Tibial artery (tissue), 4 donors: ENCODE measurements at regions not wholly inside any gene's neighbourhood (a gene's known extent, or its start where the extent isn't known, plus 50 kb on each side); places are given as distances from the start of the nearest gene placed in this dataset.

Source experiments
- DNase-seq, 2 donors: peaks; one replicate each; pipeline ENCODE4 v3.0.0-alpha.2; 2019
- H3K27ac ChIP-seq, 2 donors: fragments of 200-600 bp; sonication (generic) in 1 of 2; 1 replicate in 1 of 2; 2 replicates in 1 of 2; pipeline ENCODE4 v1.5.1; 2018 to 2019; ENCODE audit warnings: mild to moderate bottlenecking in 1 of 2
- H3K27me3 ChIP-seq, 2 donors: fragments of 200-600 bp; sonication (generic) in 1 of 2; one replicate each; pipeline versions ENCODE4 v1.5.1 to v1.6.0; 2016 to 2019
- H3K36me3 ChIP-seq, 3 donors: fragments of 200-600 bp; sonication (generic) in 2 of 3; one replicate each; pipeline ENCODE4 v1.5.1; 2016 to 2019; ENCODE audit warnings: mild to moderate bottlenecking in 2 of 3
- H3K4me1 ChIP-seq, 4 donors: fragments of 200-600 bp; sonication (generic) in 2 of 4; 1 replicate in 3 of 4; 2 replicates in 1 of 4; pipeline ENCODE4 v1.5.1; 2016 to 2019
- H3K4me3 ChIP-seq, 2 donors: fragments of 200-600 bp; sonication (generic) in 1 of 2; 1 replicate in 1 of 2; 2 replicates in 1 of 2; pipeline ENCODE4 v1.5.1; 2018 to 2019; ENCODE audit warnings: mild to moderate bottlenecking in 2 of 2
- H3K9me3 ChIP-seq, 3 donors: fragments of 200-600 bp; sonication (generic) in 1 of 3; one replicate each; pipeline ENCODE4 v1.5.1; 2016 to 2019
- intact Hi-C: fragments of 100-400 bp; cut with DNase I; formaldehyde crosslinking; loops from one replicate; pipeline ENCODE4 v1.15.0; 2023; ENCODE audit warnings: low total_unique reads
- TF ChIP-seq, protein P1 (sequence below), 2 experiments: fragments of 200-600 bp in 1 of 2; fragments of 450-650 bp in 1 of 2; IDR thresholded peaks; one replicate each; pipeline ENCODE4 v1.5.1; 2017 to 2019; ENCODE audit warnings: antibody characterized with exemption in 2 of 2, mild to moderate bottlenecking in 1 of 2, moderate library complexity in 1 of 2

DNA sequence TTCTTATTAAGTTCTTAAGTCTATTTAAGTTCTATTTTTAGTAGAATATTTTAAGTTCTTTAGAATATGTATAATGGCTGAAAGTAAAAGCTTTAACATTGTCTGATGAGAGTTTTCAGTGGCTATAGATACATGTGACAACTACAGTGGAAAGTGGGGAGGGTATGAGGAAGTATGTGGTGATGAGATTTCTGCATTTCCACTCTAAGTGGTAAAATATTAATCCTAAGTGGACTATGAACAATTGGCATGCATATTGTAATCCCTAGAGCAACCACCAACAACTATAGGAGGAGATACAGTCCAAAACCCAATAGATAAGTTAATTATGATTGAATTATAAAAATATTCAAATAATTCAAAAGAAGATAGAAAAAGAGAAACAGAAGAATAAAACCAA is 183.6 kb downstream of the GADD45G start:
- TF ChIP-seq, protein P1, sequence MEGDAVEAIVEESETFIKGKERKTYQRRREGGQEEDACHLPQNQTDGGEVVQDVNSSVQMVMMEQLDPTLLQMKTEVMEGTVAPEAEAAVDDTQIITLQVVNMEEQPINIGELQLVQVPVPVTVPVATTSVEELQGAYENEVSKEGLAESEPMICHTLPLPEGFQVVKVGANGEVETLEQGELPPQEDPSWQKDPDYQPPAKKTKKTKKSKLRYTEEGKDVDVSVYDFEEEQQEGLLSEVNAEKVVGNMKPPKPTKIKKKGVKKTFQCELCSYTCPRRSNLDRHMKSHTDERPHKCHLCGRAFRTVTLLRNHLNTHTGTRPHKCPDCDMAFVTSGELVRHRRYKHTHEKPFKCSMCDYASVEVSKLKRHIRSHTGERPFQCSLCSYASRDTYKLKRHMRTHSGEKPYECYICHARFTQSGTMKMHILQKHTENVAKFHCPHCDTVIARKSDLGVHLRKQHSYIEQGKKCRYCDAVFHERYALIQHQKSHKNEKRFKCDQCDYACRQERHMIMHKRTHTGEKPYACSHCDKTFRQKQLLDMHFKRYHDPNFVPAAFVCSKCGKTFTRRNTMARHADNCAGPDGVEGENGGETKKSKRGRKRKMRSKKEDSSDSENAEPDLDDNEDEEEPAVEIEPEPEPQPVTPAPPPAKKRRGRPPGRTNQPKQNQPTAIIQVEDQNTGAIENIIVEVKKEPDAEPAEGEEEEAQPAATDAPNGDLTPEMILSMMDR (IDR thresholded peaks at IDR 0.05): no peak
- H3K4me1 ChIP-seq: no peaks in the 10 kb centered on the region
- intact Hi-C loops: no loop called here
- H3K27me3 ChIP-seq: no peaks in the 10 kb centered on the region
- H3K9me3 ChIP-seq: no peaks in the 10 kb centered on the region
- H3K27ac ChIP-seq: no peak overlapping the region
- H3K4me3 ChIP-seq: no peak overlapping the region
- no peak for DNase-seq
- H3K36me3 ChIP-seq: no peaks in the 10 kb centered on the region

DNA sequence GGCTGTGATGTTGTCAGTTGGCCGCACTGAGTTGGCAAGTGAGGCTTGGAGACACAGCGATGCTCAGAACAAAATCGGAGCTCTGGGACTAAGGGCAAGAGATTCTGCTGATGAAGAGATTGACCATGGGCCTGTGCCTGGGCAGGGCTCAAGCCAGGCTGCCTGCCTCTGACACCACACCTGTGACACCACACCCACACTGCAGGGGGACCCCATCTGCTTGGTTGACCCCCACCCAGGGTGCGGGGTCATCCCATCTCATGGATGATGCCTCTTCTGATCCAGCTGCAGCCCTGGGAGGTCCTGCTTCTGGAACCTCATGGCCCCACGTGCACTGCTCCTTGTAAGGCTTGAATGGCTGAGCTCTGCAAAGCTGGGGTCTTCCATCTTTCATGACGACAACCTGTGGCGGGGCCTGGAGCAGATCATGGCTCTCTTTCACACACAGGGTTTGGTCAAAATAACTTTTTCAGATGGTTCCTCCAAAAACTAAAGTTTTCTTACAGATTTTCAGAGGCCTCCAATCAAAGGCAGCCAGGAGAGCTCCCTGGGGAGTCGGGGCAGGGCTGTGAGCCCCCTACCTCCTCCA is 185.2 kb downstream of the GADD45G start:
- no peaks in the 10 kb centered on the region for H3K36me3 ChIP-seq
- DNase-seq: no peak
- H3K4me1 ChIP-seq: no peaks in the 10 kb centered on the region
- no peak overlapping the region for H3K4me3 ChIP-seq
- TF ChIP-seq, protein P1 (IDR thresholded peaks at IDR 0.05): no peak
- intact Hi-C loops: no loop called here
- H3K27ac ChIP-seq: no peak overlapping the region
- H3K27me3 ChIP-seq: no peaks in the 10 kb centered on the region
- no peaks in the 10 kb centered on the region for H3K9me3 ChIP-seq

DNA sequence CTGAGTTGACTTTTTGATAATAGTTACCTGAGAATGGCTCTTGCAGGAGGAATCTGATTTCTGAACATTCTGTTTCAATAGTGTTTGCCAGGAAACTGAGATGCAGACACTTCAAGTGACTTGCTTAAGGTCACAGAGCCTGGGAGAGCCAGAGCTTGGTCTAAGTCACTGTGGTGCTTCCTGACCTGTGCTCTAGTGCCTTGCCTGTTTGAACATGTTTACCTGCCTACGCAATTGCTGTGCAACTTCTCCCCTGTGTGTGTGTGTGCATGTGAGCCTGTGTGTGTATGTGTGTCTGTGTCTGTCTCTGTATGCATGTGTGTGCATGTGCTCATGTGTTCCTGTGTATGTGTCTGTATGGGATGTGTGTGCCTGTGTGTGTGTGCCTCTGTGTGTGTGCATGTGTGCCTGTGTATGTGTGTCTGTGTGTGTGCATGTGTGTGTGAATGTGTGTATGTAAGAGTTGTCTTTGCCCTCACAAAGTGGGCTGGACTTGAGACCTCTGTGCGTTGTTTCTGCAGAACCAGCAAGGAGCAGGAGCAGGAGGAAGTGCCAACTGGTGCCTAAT is 185.8 kb downstream of the GADD45G start:
- intact Hi-C loops: no loop called here
- TF ChIP-seq, protein P1 (IDR thresholded peaks at IDR 0.05): no peak
- no peaks in the 10 kb centered on the region for H3K9me3 ChIP-seq
- no peaks in the 10 kb centered on the region for H3K27me3 ChIP-seq
- H3K4me1 ChIP-seq: no peaks in the 10 kb centered on the region
- no peak overlapping the region for H3K27ac ChIP-seq
- H3K36me3 ChIP-seq: no peaks in the 10 kb centered on the region
- no peak for DNase-seq
- H3K4me3 ChIP-seq: no peak overlapping the region

DNA sequence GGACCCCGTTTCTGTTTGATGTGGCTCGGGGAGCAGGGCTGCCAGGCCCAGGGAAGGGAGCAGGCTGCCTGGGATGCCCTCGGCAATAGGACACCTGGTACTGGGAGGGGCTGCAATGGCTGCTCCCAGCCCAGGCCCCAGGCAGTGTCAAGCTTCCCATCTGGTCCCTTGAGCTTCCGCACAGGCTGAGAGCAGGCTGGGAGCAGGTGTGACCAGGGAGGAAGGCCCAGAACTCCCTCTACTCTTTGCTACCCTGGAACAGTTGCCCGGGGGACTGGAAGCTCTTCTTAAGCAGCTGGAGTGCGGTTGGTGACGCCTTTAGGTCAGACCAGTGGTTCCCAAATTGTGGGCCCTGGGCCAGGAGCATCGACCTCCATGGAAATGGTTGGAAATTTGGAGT is 186.9 kb downstream of the GADD45G start:
- TF ChIP-seq, protein P1 (IDR thresholded peaks at IDR 0.05): no peak
- no peaks in the 10 kb centered on the region for H3K9me3 ChIP-seq

DNA sequence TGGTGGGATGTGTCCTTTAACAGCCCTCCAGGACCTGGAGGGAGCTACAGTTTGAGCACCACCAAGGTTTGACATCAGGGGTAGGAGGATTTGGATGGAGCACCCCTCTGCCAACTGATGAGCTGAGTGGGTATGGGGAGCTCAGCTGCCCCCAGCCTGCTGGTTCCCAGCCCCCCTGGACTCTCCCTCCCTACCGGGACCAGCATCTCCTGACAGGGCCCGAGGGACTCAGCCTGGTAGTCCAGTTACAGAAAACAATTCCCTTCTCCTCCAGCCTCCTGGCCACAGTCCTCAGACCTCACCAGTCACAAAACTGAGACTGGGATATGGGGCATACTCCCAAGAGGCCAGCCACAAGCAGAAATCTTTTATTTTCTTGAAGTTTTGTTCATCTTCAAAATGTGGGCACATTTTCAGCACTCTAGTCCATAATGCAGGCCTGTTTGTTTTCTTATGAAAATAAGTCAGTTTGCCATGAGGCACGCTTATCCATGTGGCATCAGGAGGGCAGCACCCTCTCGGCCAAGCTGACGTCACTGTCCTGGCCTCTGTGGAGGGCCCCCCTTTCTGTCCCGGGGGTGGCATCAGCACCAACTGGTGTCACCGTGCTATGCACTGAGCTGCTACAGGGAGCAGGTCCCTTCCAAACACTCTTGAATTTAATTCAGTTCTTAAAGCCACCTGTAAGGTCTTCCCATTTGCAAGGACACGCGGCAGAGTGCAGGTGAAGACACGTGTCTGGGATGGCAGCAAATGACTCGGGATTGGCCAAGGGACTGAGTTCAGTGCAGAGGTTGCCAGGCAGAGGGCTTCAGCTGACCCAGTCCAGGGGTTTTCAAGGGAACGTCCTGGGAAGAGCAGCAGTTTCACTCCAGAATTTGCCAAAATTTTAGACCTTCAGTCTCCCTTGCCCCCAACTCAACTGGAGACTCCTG is 187.6 kb downstream of the GADD45G start:
- no peaks in the 10 kb centered on the region for H3K4me1 ChIP-seq
- no peak overlapping the region for H3K27ac ChIP-seq
- H3K9me3 ChIP-seq: no peaks in the 10 kb centered on the region
- intact Hi-C loops: no loop called here
- TF ChIP-seq, protein P1 (IDR thresholded peaks at IDR 0.05): no peak
- no peak for DNase-seq
- H3K36me3 ChIP-seq: no peaks in the 10 kb centered on the region
- no peak overlapping the region for H3K4me3 ChIP-seq
- H3K27me3 ChIP-seq: no peaks in the 10 kb centered on the region

More for the DNA sequence above, 186.9 kb downstream of the GADD45G start:
- DNase-seq: no peak
- no peak overlapping the region for H3K27ac ChIP-seq
- no peaks in the 10 kb centered on the region for H3K27me3 ChIP-seq
- no peaks in the 10 kb centered on the region for H3K4me1 ChIP-seq
- H3K36me3 ChIP-seq: no peaks in the 10 kb centered on the region
- intact Hi-C loops: no loop called here
- no peak overlapping the region for H3K4me3 ChIP-seq
